Tibial nerve (tissue), 3 donors: ENCODE measurements at regions not wholly inside any gene's neighbourhood (a gene's known extent, or its start where the extent isn't known, plus 50 kb on each side); places are given as distances from the start of the nearest gene placed in this dataset.

Experiments
- CTCF ChIP-seq, 5 experiments: fragments of 200-600 bp in 3 of 5; fragments of 450-650 bp in 2 of 5; sonication (generic) in 3 of 5; IDR thresholded peaks; one replicate each; pipeline ENCODE4 v1.5.1; 2016 to 2019; ENCODE audit warnings: antibody characterized with exemption in 5 of 5, mild to moderate bottlenecking in 3 of 5, moderate library complexity in 2 of 5
- POLR2A ChIP-seq, 2 donors: fragments of 450-650 bp; IDR thresholded peaks; one replicate each; pipeline ENCODE4 v1.6.1; 2017; ENCODE audit warnings: antibody characterized with exemption in 2 of 2, mild to moderate bottlenecking in 2 of 2, moderate library complexity in 2 of 2

GRCh38 chr17:72396121-72396520 is 275.3 kb downstream of the SOX9 start:
- TF ChIP-seq CTCF (IDR thresholded peaks at IDR 0.05) (no peak), POLR2A (IDR thresholded peaks at IDR 0.05) (no peak)
